ENCODE measurements at regions not wholly inside any gene's neighbourhood (a gene's known extent, or its start where the extent isn't known, plus 50 kb on each side); places are given as distances from the start of the nearest gene placed in this dataset.
"Not testable (repeated sequence)": the region's sequence is repeated elsewhere in the genome, so short reads cannot be mapped to it uniquely, and the experiment has no call there.

GRCh38 chr13:34381228-34381627, 560.8 kb upstream of the NBEA start:
- no peak for TF ChIP-seq CTCF (IDR thresholded peaks at IDR 0.05)
- no peaks in the 10 kb centered on the region for H3K36me3 ChIP-seq
- intact Hi-C loops (cut with DNase I) = no loop called here
- H3K9me3 ChIP-seq = no peaks in the 10 kb centered on the region
- FAIRE-seq (no peak), DNase-seq (no peak), ATAC-seq (no peak)
- no peaks in the 10 kb centered on the region for H3K27me3 ChIP-seq
- no peak overlapping the region for H3K27ac ChIP-seq
- no peak overlapping the region for H3K4me3 ChIP-seq
- no peaks in the 10 kb centered on the region for H3K4me1 ChIP-seq
- 89 to 92% methylated on average over 6 of the region's 6 CpGs for WGBS, 2 donors

GRCh38 chr13:34383728-34384127, 558.3 kb upstream of the NBEA start:
- no peak overlapping the region for H3K4me3 ChIP-seq
- H3K4me1 ChIP-seq = no peaks in the 10 kb centered on the region
- FAIRE-seq = no peak
- ATAC-seq = no peak
- WGBS, 2 donors = 74 to 82% methylated on average over 3 of the region's 3 CpGs
- no peaks in the 10 kb centered on the region for H3K27me3 ChIP-seq
- no peaks in the 10 kb centered on the region for H3K36me3 ChIP-seq
- DNase-seq = no peak
- no peak for TF ChIP-seq CTCF (IDR thresholded peaks at IDR 0.05)
- no peak overlapping the region for H3K27ac ChIP-seq
- no peaks in the 10 kb centered on the region for H3K9me3 ChIP-seq
- intact Hi-C loops (cut with DNase I) = no loop called here

GRCh38 chr13:34386229-34386628, 555.8 kb upstream of the NBEA start:
- H3K36me3 ChIP-seq; ATAC-seq; H3K9me3 ChIP-seq; H3K27me3 ChIP-seq; DNase-seq; H3K27ac ChIP-seq; FAIRE-seq; intact Hi-C loops (cut with DNase I); H3K4me3 ChIP-seq; H3K4me1 ChIP-seq: not testable (repeated sequence)

- intact Hi-C loops (cut with DNase I) = no loop called here
- TF ChIP-seq CTCF (IDR thresholded peaks at IDR 0.05) = no peak
- no peak overlapping the region for H3K4me3 ChIP-seq
- 92 to 95% methylated on average over 2 of the region's 2 CpGs for WGBS, 2 donors
- H3K27ac ChIP-seq = no peak overlapping the region
- no peak for DNase-seq
- no peak for FAIRE-seq
- peaks cover 0 to 5% (median 0%) of the 10 kb centered on the region in 4 donors for H3K9me3 ChIP-seq
- no peak for ATAC-seq
- H3K4me1 ChIP-seq = no peaks in the 10 kb centered on the region
- H3K27me3 ChIP-seq = no peaks in the 10 kb centered on the region
- H3K36me3 ChIP-seq = no peaks in the 10 kb centered on the region
Measured at GRCh38 chr13:34391076-34391475, 551.0 kb upstream of the NBEA start.

GRCh38 chr13:34401696-34402095, 540.4 kb upstream of the NBEA start:
- Histone ChIP-seq H3K9me3 (no peaks in the 10 kb centered on the region), H3K4me1 (no peaks in the 10 kb centered on the region), H3K36me3 (no peaks in the 10 kb centered on the region), H3K27ac (no peak overlapping the region), H3K27me3 (no peaks in the 10 kb centered on the region), H3K4me3 (no peak overlapping the region)
- WGBS, 2 donors = 76 to 94% methylated on average over 1 of the region's 1 CpG
- no peak for FAIRE-seq
- intact Hi-C loops (cut with DNase I) = no loop called here
- DNase-seq = no peak
- TF ChIP-seq CTCF (IDR thresholded peaks at IDR 0.05) = no peak
- no peak for ATAC-seq

Measured in pancreas (tissue), 10 donors.